ENCODE measurements at regions not wholly inside any gene's neighbourhood (a gene's known extent, or its start where the extent isn't known, plus 50 kb on each side); places are given as distances from the start of the nearest gene placed in this dataset.

- TF ChIP-seq POLR2A (IDR thresholded peaks at IDR 0.05) (no peak), CTCF (IDR thresholded peaks at IDR 0.05) (no peak), EP300 (IDR thresholded peaks at IDR 0.05) (no peak)
Observed at GRCh38 chr1:118617916-118618315, 370.2 kb downstream of the TBX15 start.

Data from ovary (tissue), 3 donors.